ENCODE measurements at regions not wholly inside any gene's neighbourhood (a gene's known extent, or its start where the extent isn't known, plus 50 kb on each side); places are given as distances from the start of the nearest gene placed in this dataset.

DNA sequence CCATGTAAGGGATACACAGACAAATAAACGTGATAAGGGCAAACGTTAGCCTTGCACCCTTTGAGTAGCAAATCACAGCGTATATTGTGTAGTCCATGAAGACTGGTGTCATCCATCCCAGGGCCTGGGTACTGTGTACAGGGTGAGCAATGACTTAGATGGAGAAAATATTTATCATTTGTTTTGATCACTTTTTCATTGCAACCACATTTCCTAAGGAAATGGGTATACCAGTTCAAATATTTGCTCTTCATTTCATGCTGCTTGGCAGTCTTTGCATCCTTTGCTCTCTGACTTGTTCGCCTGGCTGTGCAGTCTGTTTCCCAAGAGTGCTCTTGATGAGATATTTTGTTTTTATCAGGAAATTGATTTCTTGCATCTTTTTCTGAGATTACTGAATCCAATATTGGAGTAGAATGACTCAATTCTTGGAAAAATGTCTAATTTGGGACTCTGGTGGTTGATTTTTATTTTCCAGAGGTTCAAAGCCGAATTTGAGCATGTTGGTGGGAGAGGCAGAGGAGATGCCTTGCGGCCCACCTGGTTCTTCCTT lies 424.6 kb upstream of the SEMA6D start:
- DNase-seq: no peak

DNA sequence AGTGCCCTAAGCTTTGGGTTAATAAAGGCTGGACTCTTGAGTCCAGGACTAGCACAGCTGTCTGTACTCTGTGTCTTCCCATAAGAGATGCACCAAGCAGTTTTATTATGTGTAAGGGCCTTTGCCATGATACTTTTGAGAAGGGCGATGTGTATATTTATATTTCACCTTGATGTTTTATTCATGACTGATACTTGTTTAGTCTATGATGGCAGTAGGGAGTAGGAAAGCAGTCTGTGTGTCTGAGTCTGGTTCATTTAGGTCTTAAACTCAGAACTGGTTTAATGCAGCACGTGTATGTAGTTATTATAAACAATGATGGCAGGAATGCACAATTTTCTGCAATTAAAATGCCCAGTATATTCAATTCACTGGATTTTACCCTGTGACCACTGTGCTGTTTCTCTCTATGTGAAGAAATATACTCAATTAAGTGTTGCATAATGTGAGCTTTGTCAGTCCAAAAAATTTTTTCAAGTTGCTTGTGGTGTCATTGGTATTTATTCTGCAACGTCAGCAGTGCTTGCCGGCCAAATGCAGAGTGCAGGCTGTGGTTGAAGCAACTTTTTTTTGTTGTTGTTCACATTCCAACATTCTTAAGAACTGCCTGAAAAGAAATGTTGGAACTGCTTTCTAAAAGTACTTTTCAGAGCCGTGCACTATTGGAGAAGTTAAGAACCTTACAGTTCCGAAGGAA lies 423.7 kb upstream of the SEMA6D start:
- no peak for DNase-seq

DNA sequence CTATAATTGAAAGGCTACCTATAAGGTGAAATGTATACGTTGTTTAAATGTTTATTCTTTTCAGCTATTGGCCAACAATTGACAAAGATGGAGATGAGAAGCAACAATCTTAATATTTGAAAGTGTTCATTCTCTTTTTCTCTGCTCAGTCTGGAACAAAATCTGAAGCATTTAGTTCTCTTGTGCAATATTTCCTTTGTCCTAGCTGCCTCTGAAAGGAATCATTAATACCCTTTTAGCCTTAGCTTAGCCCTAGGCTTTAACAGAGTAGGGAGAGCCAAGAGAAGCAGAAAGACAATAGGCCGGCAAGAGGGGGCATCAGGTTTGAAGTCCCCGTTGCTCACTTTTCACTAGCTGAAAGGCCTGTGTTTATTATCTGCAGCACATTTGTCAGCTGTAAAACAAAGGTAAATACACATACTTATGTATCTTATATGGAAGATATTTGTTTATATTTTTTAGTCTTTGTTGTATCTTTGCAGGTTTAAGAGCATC lies 422.5 kb upstream of the SEMA6D start:
- no peak for DNase-seq

DNA sequence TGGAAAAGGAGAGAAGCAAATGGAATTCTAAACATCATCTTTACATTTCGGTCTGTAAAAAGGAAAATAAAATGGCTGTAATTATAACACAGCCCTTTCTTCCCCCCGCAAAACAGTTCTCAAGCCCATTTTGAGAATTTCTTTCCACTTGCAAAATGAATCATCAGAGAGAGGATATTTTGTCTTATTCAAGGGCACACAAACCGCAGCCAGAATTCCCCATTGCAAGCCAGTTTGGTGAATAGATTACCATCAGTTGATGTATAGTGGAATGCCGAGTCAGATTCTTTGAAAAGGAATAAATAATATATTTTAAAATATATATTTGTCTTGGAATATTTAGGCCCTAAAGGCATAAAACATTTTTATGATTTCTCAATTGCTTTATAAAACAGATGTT lies 420.4 kb upstream of the SEMA6D start:
- no peak for DNase-seq

DNA sequence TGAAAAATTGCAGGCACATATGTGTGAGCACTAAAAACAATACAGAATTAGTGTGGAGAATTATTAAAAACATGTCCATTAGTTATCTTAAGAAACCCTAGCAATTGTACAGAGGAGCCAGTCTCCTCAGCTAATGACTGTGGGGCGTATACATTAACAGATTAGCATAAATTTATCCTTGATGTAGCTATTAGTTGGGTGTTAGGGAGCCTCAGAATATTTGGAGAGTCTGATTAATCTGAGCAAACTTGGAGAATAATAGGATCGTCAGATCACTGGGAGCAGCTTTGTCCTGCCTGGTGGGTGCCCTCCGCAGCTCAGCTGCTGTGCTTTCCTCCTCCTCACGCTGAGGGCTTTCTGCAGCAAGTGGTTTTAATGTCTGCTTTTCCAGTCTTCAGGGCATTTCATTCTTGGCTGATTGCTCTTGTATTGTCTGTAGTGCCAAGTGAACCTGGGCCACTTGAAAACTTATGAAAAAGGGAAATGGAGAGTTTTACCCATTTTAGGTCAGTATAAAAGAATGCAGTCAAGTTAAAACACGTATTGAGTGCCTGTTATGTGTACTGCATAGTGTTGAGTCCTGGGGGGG lies 417.4 kb upstream of the SEMA6D start:
- DNase-seq: no peak

DNA sequence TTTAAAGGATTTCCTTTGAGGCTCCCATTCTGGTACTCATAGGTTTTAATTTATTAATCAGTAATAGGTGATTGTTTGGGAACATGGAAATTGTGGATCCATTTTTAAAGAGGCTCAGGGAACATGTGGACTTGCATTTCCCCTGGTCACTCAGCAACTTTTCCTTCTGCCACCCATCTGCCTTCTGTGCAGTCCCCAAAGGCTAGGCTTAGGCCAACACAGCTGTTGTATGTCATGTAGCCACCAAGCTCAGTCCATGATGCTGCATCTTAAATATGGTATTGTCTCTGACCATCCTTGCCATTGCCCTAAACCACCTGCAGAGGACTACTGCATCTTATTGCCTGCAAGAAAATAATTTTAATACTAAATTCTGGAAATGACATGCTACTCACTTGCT lies 416.7 kb upstream of the SEMA6D start:
- DNase-seq: no peak

DNA sequence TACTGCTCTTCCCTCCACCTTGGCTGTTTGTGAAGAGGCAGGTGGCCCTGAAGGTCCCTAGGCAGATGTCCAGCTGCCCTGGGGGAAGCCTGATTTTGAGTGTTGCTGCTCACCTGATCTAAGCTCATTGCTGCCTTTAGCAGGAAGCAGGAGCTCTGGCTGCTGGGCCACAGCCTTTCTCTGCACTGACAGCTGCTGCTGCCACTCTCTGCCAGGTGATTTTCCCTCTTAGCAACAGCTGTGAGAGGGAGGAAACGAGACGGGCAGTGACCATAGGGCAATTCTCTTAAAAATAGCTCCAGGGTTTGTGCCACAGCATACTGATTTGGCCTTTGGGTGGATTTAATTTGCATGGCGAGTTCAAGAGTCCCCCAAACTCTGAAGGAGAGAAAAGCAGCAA lies 415.8 kb upstream of the SEMA6D start:
- no peak for DNase-seq

DNA sequence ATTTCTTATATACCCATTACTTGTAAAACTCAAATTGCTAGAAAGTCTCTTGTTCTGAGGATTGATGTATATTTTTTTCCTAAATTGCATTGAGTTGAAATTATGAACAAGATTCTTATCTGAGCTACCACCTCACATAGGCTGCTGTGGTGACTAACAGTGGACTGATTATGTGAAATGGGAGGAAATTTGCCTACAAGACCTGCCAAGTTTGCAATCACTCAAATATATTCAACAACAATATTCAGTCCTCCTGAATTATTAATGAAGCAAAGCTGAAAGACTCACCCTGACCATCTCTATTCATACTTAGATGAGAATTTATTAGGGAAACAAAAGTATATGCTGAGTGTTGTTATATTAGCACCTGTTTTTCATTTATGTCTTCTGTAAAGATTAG lies 412.6 kb upstream of the SEMA6D start:
- no peak for DNase-seq

DNA sequence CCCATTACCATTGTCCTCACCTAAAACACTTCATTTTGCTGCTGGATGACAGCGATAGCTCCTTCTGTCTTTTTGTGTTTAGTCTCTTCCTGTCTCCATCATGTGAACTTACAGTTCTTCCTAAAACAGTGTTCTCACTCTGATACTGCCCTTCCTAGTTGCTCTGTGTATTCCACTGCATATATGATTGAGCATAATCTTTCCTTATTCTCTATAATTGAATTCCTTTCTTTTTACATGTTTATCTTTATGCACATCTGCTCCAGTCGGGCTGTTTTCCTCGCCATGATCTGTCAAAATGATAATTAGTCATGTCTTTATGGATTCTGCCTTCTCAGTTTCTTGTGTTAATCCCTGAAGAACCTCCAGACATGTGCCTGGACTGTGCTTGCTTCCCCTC lies 405.1 kb upstream of the SEMA6D start:
- DNase-seq: no peak

DNA sequence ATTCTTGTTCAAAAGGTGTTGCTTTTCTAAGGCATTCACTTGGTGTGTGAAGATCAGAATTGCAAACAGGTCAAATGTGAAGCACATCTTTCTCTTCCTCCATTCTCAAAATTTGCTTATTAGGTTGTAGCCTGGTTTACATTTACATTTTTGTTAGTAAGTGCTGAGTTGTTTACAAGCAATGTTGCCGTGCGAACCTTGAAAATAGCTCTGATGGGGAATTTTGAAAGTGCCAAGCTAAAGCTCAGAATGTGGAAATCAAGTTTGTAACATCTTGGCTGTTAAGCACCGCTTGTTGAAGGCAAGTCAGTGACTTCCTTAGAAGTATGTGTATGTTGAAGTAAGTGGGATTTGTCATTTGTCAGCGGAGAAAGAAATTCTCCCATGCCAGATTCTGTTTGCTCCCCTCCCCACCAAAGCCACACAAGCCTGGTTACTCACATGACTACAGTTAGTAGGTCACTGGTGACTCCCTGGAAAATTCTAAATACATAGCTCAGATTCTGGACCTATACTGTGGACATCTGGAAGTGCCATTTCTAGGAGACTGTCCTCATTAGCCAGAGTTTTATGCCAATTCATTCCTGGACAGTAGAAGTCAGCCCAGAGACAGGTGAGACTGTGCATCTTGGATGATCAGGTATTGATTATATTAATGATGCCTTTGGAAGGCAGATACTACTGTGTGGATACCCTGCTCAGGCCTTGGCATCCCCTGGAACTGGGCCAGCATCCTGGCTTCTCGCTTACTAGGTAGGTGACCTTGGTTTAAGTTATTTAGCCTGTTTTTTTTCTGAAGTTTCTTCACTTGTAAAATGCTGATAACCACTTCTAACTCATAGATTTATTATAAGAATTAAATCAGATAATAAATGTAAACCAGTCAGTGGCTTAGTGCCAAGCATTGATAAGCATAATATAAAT lies 390.6 kb upstream of the SEMA6D start:
- no peak for DNase-seq

DNA sequence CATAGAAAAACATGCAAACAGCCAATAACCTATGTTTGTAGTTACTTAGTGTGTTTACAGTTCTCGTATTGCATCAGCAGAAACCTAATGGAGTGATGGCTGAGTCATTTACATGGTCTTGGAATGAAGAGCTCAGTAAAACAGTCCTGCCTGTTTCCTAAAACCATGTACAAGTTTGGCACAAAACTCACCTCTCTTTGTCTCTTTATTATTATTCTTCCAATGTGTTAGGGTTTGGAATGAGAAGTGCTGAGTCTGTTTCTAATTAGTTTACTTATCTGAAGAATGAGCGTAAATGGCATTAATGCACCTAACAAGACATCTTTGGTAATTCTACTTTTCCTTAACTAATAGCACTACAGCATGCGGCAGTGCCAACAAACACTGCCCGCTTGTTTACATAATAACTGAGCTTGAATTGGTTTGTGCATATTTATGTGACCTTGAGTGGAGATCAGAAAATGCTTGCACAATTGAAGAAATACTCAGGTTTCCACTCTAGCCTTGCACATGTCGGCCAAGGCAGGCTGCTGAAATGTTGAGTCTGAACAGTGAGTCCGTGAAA lies 385.4 kb upstream of the SEMA6D start:
- DNase-seq: no peak

DNA sequence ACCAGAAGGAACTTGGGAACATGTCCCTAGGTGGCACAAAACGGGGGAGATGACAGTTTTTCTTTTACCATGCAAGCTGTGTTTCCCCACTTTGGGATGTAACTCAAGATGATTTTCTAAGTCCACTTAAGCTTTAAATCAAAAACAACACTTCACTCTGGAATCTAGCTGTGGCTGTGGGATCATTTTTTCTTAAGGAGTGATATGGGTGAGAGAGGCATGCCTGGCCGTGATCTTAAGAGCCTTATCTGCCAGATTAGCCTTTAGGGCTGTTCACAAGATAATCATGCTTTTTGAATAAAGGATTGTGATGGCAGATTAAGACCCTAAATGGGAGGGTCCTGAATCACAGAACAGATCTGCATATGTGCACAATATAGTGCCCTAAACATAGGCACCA lies 384.8 kb upstream of the SEMA6D start:
- no peak for DNase-seq

DNA sequence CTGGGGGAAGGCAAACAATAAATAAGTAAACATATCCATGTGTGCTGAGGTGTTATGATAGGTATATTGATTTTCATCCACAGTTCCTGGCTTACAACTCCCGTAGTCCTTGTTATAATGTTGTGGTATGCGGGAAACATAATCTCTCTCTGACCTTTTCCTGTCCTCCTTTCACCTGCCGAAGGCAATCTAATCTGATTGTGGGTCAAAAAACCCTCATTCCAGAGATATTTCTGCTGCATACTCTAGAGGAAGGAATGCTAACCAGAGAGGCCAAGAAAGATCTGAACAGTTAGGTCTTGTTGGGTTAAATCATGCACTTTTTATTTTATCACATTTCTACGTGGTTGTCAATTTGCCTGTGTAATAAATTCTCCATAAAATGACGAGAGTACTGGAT lies 383.6 kb upstream of the SEMA6D start:
- no peak for DNase-seq

DNA sequence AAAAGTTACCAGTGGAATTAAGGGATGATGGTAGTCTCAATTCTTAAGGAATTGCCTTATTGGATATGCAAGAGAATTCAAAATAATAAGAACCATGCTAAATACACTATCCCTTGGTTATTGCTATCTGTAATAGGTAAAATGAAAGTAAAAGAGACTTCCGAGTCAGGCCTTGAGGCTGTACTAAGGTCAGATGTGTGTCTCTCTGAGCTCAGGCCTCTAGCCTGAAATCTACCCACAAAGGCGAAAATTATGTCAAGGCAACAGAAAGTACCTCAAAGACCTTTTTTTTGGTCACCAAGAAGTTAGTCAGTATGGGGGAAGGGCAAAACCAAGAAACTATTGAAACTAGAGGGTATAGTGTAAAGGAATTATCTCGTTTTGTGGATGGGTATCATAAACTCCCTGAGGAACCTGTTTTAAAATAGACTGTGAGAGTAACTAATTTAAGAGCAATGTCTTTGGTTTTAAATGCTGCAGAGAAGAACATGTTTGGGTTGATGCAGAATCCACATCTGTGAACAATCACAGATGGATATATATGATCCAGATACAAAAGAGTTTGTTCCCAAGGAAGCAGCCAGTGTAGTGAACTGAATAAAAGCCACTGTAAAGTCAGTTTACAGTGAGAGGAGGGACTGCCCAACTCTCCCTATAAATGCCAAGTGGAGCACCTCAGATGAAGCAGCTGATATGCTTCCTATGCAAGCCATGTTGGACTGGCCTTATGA lies 382.3 kb upstream of the SEMA6D start:
- DNase-seq: no peak

DNA sequence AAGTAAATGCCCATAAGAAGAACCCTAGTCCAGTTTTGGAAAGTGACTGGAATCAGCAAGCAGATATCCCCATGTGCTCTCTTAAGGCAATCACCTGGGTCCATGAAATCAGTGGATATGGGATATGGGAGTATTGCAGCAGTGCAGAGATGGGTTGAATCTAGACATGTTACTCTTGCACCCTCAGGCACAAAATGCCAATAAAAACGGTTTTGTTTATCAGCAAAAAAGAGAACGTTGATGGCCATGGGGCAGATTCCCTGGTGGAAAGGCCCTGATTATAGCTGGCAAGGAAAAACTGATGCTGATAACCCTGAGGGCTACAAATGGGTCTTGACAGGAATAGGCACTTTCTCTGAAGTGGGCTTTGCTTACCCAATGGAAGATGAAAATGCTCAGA lies 380.2 kb upstream of the SEMA6D start:
- no peak for DNase-seq

DNA sequence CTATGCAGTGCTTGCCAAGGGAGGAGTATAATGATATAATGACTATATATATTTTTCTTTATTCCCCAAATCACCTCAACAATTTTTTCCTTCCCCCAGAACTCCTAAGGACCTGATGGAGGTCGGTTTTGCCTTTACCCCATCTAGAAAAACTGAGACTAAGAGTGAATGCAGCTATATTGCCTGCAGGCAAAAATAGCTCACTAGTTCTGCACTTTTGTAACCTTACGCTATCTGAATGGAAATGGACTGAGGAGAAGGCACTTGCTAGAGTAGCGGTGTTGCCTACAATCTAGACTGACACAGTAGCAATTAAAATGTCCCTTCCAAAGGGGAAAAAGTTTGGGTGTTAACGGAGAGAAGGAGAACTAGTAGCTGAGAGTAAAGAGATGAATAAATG lies 379.5 kb upstream of the SEMA6D start:
- DNase-seq: no peak

DNA sequence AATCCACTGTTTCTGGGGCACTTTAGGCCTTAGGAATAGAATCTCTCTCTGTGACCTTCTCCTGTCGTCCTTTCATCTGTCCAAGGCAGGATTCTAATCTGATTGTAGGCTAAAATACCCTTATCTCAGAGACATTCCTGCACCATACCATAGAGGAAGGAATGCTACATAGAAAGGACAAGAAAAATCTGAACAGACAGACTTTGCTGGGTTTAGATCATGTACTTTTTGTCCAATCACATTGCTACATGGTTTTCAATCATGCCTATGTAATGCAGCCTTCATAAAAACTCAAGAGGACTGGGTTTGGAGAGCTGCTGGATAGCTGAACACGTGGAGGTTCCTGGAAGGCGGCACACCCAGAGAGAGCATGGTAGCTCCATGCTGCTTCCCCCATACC lies 378.5 kb upstream of the SEMA6D start:
- DNase-seq: no peak

DNA sequence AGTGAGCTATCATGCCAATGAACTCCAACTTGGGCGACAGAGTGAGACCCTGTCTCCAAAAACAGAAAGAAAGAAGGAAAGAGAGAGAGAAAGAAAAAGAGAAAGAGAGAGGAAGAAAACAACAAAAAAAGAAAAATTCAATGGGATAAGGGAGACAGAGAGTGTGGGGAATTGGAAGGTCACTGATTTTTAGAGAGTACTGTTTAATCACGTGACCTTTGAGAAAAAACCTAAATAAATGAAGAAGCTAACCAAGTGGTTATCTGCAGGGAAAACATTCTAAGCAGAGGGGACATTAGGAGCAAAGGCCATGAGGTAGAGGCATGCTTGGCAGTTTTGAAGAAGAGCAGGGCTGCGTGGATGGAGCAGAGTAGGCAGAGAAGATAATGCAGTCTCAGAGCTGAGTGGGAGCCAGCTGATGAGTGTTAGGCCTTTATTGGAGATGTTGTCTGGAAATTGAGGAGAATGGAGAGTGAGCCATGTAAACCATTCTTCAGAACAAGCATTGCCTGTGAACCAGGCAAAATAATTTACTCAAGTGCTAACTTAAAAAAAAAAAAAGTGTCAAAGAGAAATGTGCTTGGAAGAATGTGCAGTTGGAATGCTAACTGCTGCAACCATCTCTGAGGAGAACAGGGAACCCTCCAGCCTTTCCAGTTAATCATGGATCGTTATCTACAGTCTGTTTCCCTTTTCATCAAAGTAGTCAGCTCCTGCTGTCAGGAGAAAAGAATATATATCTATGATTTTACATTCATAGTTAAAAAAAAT lies 377.3 kb upstream of the SEMA6D start:
- no peak for DNase-seq

DNA sequence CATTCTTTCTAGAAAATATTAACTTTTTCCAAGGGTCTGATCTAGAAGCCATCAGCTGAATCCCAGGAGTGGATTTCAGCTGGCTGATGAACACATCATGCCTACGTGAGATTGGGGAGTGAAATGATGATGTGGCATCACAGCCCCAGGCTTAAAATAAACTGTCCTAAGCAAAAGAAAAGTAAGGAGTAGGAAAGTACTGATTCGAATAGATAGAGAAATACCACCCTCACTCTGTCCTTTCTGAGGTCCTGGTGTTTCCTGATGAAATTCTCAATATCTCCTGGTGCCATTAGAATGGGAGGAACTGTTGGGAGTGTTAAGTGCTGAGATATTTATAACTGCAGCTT lies 376.8 kb upstream of the SEMA6D start:
- DNase-seq: no peak

DNA sequence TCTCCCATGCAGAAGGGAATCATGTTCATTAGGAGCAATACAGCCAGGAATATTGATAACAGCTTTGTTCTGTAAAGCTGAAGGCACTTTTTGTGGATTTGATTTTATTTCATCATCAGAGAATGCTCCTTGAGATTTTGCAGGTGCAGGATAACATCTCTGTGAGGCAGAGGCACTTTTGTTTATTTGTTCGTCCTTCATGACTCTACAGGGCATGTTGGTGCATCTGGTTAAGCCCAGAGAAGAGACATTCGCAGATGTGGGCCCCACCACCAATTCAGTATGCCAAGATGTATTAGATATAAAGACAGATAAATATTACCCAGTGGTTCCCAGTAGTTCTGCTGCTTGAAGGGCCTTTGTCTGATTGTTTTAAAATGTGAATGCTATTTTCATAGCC lies 368.1 kb upstream of the SEMA6D start:
- no peak for DNase-seq

DNA sequence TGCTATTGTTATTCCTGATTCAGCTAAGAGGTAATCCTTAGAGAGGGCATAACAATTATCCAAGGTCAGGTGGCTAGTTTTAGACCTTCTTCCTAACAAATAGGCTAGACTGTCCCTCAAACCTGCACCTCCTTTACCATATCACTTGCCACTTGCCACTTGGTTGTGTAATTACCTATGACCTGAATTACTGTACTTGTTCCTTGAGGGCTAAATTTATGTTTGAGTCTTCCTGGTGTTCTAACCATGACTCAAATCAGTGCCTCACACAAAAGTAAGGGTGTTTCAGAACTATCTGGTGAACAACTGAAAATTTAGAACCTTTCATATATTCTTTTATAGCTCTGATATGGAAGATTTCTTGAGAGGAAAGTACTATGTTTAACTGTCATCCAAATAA lies 365.8 kb upstream of the SEMA6D start:
- DNase-seq: no peak

DNA sequence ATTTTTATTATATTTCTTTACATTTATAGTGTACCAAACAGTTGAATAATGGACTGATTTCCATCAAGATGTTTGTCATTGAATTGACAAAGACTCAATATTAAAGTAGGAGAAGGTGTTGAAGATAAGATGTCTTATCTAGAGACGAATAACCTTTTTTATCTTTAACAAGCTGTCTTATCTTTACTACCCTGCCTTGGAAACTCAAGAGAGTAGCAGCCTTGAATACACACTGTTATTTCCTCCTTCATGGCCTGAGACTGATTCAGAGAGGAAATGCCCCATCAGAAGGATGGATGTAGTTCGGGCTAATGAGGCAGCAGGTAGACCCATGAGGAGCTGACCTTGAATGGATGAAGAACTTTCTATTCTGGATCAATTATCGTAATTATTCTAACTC lies 365.1 kb upstream of the SEMA6D start:
- DNase-seq: no peak
